GM12865 (cell line): ENCODE measurements at regions not wholly inside any gene's neighbourhood (a gene's known extent, or its start where the extent isn't known, plus 50 kb on each side); places are given as distances from the start of the nearest gene placed in this dataset.

Source experiments
- DNase-seq: peaks from one replicate; pipeline ENCODE4 v3.0.0; 2010; ENCODE audit warnings: low read depth
- H3K4me3 ChIP-seq: 2 replicates; pipeline ENCODE4 v1.5.1; 2011; ENCODE audit warnings: mild to moderate bottlenecking, low read depth, low read length, control low read depth
- TF ChIP-seq, protein P1 (sequence below): IDR thresholded peaks from 2 replicates; pipeline ENCODE4 v1.5.1; 2011; ENCODE audit warnings: low read length, control low read depth, low read depth, inconsistent platforms; ENCODE audit not compliant: insufficient read depth; ENCODE audit errors: missing control alignments

DNA sequence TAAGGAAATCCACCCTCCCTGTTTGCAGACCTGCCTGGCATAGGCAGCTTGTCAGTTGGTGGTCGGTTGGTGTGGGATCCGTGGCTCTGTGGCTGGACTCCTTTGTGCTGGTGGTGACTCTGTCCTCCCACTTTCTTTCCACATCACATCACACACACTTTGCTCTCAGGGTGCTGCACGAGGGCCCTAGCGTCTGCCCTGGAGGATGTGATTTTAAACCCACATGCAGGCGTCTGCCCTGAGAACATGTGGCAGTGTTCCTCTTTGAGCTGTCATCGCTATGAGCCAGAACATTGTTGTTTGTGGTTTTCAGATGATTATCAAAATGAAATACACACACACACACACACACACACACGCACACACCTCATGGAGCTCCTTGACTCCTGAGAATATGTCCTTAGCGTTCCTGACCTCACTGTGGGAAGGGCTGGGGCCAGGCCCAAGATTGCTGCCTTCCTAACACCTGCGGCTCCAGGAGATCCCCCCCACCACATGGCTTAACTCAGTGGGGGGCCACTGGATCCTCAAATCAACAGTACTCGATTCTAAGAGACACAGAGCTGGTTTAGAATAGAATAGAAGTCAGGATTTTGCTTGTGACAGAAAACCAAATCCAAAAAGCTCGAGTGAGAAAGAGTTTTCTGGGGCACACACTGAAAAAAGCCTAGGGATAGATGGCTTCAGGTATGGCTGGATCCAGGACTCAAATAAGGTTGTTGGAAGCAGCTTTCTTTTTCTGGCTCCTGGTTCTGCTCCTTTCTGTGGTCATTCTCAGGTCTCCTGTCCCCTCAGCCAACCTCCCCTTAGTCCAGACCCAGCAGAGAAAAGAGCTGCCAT lies 54.8 kb downstream of the RTP5 start:
- TF ChIP-seq, protein P1, sequence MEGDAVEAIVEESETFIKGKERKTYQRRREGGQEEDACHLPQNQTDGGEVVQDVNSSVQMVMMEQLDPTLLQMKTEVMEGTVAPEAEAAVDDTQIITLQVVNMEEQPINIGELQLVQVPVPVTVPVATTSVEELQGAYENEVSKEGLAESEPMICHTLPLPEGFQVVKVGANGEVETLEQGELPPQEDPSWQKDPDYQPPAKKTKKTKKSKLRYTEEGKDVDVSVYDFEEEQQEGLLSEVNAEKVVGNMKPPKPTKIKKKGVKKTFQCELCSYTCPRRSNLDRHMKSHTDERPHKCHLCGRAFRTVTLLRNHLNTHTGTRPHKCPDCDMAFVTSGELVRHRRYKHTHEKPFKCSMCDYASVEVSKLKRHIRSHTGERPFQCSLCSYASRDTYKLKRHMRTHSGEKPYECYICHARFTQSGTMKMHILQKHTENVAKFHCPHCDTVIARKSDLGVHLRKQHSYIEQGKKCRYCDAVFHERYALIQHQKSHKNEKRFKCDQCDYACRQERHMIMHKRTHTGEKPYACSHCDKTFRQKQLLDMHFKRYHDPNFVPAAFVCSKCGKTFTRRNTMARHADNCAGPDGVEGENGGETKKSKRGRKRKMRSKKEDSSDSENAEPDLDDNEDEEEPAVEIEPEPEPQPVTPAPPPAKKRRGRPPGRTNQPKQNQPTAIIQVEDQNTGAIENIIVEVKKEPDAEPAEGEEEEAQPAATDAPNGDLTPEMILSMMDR = no peak
- no peak overlapping the region for H3K4me3 ChIP-seq
- DNase-seq = no peak

GRCh38 chr2:241924909-241925250 lies 55.4 kb downstream of the RTP5 start:
- DNase-seq = no peak
- TF ChIP-seq, protein P1 = no peak
- H3K4me3 ChIP-seq = no peak overlapping the region

GRCh38 chr2:241925277-241925676 lies 55.7 kb downstream of the RTP5 start:
- DNase-seq = no peak
- H3K4me3 ChIP-seq = no peak overlapping the region
- TF ChIP-seq, protein P1 = no peak

GRCh38 chr2:241925821-241926441 lies 56.4 kb downstream of the RTP5 start:
- DNase-seq = no peak
- H3K4me3 ChIP-seq = no peak overlapping the region

DNA sequence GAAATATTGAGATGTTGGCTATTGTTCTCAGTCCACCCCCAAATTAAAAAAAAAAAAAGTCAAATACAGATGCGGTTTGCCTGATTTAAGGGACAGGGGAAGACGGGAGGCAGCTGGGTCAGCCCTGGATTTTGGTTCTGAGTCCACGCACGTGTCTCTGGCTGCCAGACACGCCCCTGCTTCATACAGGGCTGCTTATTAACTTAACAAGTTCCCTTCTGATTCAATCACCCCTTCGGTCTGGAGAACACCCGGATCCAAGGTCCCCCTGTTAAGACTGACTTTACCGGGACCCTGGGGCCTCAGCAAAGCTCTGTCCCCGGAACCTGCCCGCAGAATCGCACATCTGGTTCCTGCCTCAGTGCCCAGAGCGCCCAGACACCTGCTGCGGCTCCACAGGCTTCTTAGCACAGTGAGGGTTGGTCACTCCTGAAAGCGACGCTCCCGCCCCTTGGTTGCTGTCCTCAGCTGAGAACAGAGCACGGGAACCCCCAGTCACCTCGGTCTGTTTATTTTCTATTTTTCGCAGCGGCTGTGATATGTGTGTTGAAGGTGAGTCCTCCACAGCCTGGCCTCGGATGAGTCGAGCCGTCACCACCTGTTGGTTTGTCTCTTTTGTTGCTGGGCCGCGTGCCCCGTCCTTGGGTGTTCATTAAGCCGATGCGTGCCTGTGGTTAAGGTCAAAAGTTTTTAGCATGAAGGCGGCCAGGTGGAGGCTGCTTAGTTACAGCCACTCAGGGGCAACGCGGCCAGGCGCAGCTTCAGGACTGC lies 57.2 kb downstream of the RTP5 start:
- TF ChIP-seq, protein P1 = no peak
- H3K4me3 ChIP-seq = no peak overlapping the region
- no peak for DNase-seq

More at GRCh38 chr2:241925821-241926441, 56.4 kb downstream of the RTP5 start:
- TF ChIP-seq, protein P1 = no peak

- TF ChIP-seq, protein P1 = no peak
- DNase-seq = no peak
- no peak overlapping the region for H3K4me3 ChIP-seq
These were observed 60.3 kb downstream of the RTP5 start for GRCh38 chr2:241929551-241930490.
